Left lung (tissue), 4 donors: ENCODE measurements at regions not wholly inside any gene's neighbourhood (a gene's known extent, or its start where the extent isn't known, plus 50 kb on each side); places are given as distances from the start of the nearest gene placed in this dataset.
"Not testable (repeated sequence)": the region's sequence is repeated elsewhere in the genome, so short reads cannot be mapped to it uniquely, and the experiment has no call there.

ENCODE experiments used
- ATAC-seq: fragments of 200-7000 bp; cut with Tn5 transposase; one replicate; pipeline ENCODE4 v1.9.1; 2020; ENCODE audit warnings: moderate library complexity
- DNase-seq, 4 donors: peaks; one replicate each; pipeline ENCODE4 v3.0.0-alpha.2; 2013 to 2020
- H3K27ac ChIP-seq, 2 donors: fragments of 200-600 bp; sonication (generic) in 1 of 2; one replicate each; pipeline versions ENCODE4 v1.5.0 to v1.8.0; 2020 to 2021
- H3K27me3 ChIP-seq, 2 donors: fragments of 200-600 bp; sonication (generic) in 1 of 2; one replicate each; pipeline versions ENCODE4 v1.5.0 to v1.8.0; 2020 to 2021
- H3K36me3 ChIP-seq, 2 donors: fragments of 200-600 bp; sonication (generic) in 1 of 2; one replicate each; pipeline versions ENCODE4 v1.5.0 to v1.8.0; 2020 to 2021
- H3K4me1 ChIP-seq, 2 donors: fragments of 200-600 bp; one replicate each; pipeline ENCODE4 v1.8.0; 2021
- H3K4me3 ChIP-seq, 2 donors: fragments of 200-600 bp; sonication (generic) in 1 of 2; one replicate each; pipeline versions ENCODE4 v1.5.0 to v1.8.0; 2020 to 2021; ENCODE audit warnings: mild to moderate bottlenecking in 1 of 2
- H3K9me3 ChIP-seq, 2 donors: fragments of 200-600 bp; sonication (generic) in 1 of 2; one replicate each; pipeline versions ENCODE4 v1.5.0 to v1.8.0; 2020 to 2021
- CTCF ChIP-seq, 2 donors: fragments of 200-600 bp; sonication (generic) in 1 of 2; IDR thresholded peaks; one replicate each; pipeline versions ENCODE4 v1.5.0 to v1.8.0; 2021; ENCODE audit warnings: antibody characterized with exemption in 2 of 2
- intact Hi-C, 2 donors: fragments of 100-400 bp; cut with DNase I; formaldehyde crosslinking; loops; one replicate each; pipeline versions ENCODE4 v1.11.2 to v1.14.2; 2022
- donor health status: DM: no; HTN: yes; CAD: no.
- donor health status: DM: no; HTN: no; CAD: no.

DNA sequence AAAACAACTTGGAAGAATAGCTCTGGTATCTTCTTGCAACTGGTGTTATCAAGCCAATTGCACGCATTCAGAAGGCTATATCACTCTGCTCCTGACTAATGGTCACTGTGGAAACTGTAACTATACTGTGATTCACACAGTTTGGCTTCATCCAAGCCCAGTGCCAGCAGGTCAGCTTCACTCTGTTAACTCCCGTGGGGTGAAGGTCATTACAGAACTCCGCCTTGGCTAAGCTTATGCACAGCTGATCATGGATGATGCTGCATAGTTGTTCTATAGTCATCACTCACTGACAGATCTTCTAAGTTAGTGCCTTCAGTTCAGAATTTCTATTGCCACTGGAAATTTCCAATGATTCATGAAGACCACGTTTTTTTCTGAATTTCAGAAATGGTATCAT, 497.2 kb upstream of the NETO1 start:
- H3K27ac ChIP-seq, result no peak overlapping the region
- TF ChIP-seq CTCF (IDR thresholded peaks at IDR 0.05), result no peak
- intact Hi-C loops, result no loop called here
- no peak for DNase-seq
- no peak overlapping the region for H3K4me3 ChIP-seq
- no peaks in the 10 kb centered on the region for H3K36me3 ChIP-seq
- H3K4me1 ChIP-seq, result no peaks in the 10 kb centered on the region
- no peaks in the 10 kb centered on the region for H3K27me3 ChIP-seq
- H3K9me3 ChIP-seq, result peaks cover 0 to 13% of the 10 kb centered on the region in 2 donors
- no peak for ATAC-seq

- no peak for TF ChIP-seq CTCF (IDR thresholded peaks at IDR 0.05)
- intact Hi-C loops, result no loop called here
- Histone ChIP-seq H3K4me1 (no peaks in the 10 kb centered on the region), H3K27me3 (no peaks in the 10 kb centered on the region), H3K4me3 (no peak overlapping the region), H3K27ac (no peak overlapping the region), H3K36me3 (peaks cover 0 to 2% of the 10 kb centered on the region in 2 donors), H3K9me3 (no peaks in the 10 kb centered on the region)
- ATAC-seq, result no peak
- DNase-seq, result no peak
Measured at GRCh38 chr18:73355121-73355520, 487.3 kb upstream of the NETO1 start.

- Histone ChIP-seq H3K4me1 (no peaks in the 10 kb centered on the region), H3K27me3 (no peaks in the 10 kb centered on the region), H3K4me3 (no peak overlapping the region), H3K27ac (no peak overlapping the region), H3K9me3 (no peaks in the 10 kb centered on the region), H3K36me3 (peaks cover 0 to 2% of the 10 kb centered on the region in 2 donors)
- no peak for TF ChIP-seq CTCF (IDR thresholded peaks at IDR 0.05)
- DNase-seq (no peak), ATAC-seq (no peak)
- intact Hi-C loops, result no loop called here
Measured at GRCh38 chr18:73352546-73352945, 484.8 kb upstream of the NETO1 start.

GRCh38 chr18:73340135-73340977, 472.6 kb upstream of the NETO1 start:
- Histone ChIP-seq H3K4me1 (no peaks in the 10 kb centered on the region), H3K36me3 (no peaks in the 10 kb centered on the region), H3K27me3 (no peaks in the 10 kb centered on the region), H3K9me3 (peaks cover 0 to 3% of the 10 kb centered on the region in 2 donors), H3K27ac (no peak overlapping the region), H3K4me3 (no peak overlapping the region)
- DNase-seq, result no peak
- no peak for TF ChIP-seq CTCF (IDR thresholded peaks at IDR 0.05)
- intact Hi-C loops, result no loop called here
- peak; percentile 89 for ATAC-seq

GRCh38 chr18:73331212-73331772, 463.5 kb upstream of the NETO1 start:
- Histone ChIP-seq H3K27me3 (no peaks in the 10 kb centered on the region), H3K9me3 (no peaks in the 10 kb centered on the region), H3K27ac (no peak overlapping the region), H3K4me3 (no peak overlapping the region), H3K36me3 (no peaks in the 10 kb centered on the region), H3K4me1 (no peaks in the 10 kb centered on the region)
- ATAC-seq (no peak), DNase-seq (no peak)
- intact Hi-C loops, result no loop called here
- no peak for TF ChIP-seq CTCF (IDR thresholded peaks at IDR 0.05)

GRCh38 chr18:73330106-73330505, 462.3 kb upstream of the NETO1 start:
- H3K4me1 ChIP-seq, H3K27me3 ChIP-seq, H3K9me3 ChIP-seq, H3K27ac ChIP-seq, H3K4me3 ChIP-seq, intact Hi-C loops, ATAC-seq, DNase-seq, H3K36me3 ChIP-seq: not testable (repeated sequence)

GRCh38 chr18:73324187-73324831, 456.5 kb upstream of the NETO1 start:
- DNase-seq, H3K4me3 ChIP-seq, H3K36me3 ChIP-seq, H3K4me1 ChIP-seq, H3K27ac ChIP-seq, H3K27me3 ChIP-seq, H3K9me3 ChIP-seq, intact Hi-C loops, ATAC-seq: not testable (repeated sequence)
